ENCODE measurements at regions not wholly inside any gene's neighbourhood (a gene's known extent, or its start where the extent isn't known, plus 50 kb on each side); places are given as distances from the start of the nearest gene placed in this dataset.

- H3K27me3 ChIP-seq: no peaks in the 10 kb centered on the region
- DNase-seq (no peak), ATAC-seq (no peak)
- H3K27ac ChIP-seq: no peak overlapping the region
- H3K4me3 ChIP-seq: no peak overlapping the region
- TF ChIP-seq POLR2A (IDR thresholded peaks at IDR 0.05) (no peak), CTCF (IDR thresholded peaks at IDR 0.05 in 4 of 5, conservative IDR thresholded peaks at IDR 0.05 in 1 of 5) (no peak)
- in situ Hi-C loops (cut with MboI; ENCODE audit: low sequenced_read_pairs in 4 of 4) (no loop called here), intact Hi-C loops (cut with DNase I; ENCODE audit: low total_unique reads) (no loop called here)
- H3K9me3 ChIP-seq: no peaks in the 10 kb centered on the region
- peaks cover 14 to 15% of the 10 kb centered on the region in 2 donors for H3K4me1 ChIP-seq
- no peaks in the 10 kb centered on the region for H3K36me3 ChIP-seq
Measured at GRCh38 chr2:120593921-120594686, 141.6 kb upstream of the GLI2 start.

GRCh38 chr2:120594856-120595685 lies 140.6 kb upstream of the GLI2 start:
- no peaks in the 10 kb centered on the region for H3K9me3 ChIP-seq
- DNase-seq (no peak), ATAC-seq (no peak)
- H3K4me3 ChIP-seq: no peak overlapping the region
- H3K27ac ChIP-seq: peak overlapping the region in 1 of 4 donors; percentile 76
- intact Hi-C loops (cut with DNase I; ENCODE audit: low total_unique reads) (no loop called here), in situ Hi-C loops (cut with MboI; ENCODE audit: low sequenced_read_pairs in 4 of 4) (no loop called here)
- H3K36me3 ChIP-seq: no peaks in the 10 kb centered on the region
- no peaks in the 10 kb centered on the region for H3K27me3 ChIP-seq
- TF ChIP-seq CTCF (IDR thresholded peaks at IDR 0.05 in 4 of 5, conservative IDR thresholded peaks at IDR 0.05 in 1 of 5) (no peak), POLR2A (IDR thresholded peaks at IDR 0.05) (no peak)
- peaks cover 14 to 15% of the 10 kb centered on the region in 2 donors for H3K4me1 ChIP-seq

- in situ Hi-C loops (cut with MboI; ENCODE audit: low sequenced_read_pairs in 4 of 4): no loop called here
- ATAC-seq: no peak
- no peaks in the 10 kb centered on the region for H3K36me3 ChIP-seq
Measured at GRCh38 chr2:120595739-120596138, 139.9 kb upstream of the GLI2 start.

GRCh38 chr2:120596191-120596811 lies 139.4 kb upstream of the GLI2 start:
- intact Hi-C loops (cut with DNase I; ENCODE audit: low total_unique reads) (no loop called here), in situ Hi-C loops (cut with MboI; ENCODE audit: low sequenced_read_pairs in 4 of 4) (no loop called here)
- Histone ChIP-seq H3K27ac (peak overlapping the region; percentile 69 to 76 (median 73)), H3K9me3 (no peaks in the 10 kb centered on the region), H3K36me3 (no peaks in the 10 kb centered on the region), H3K4me3 (no peak overlapping the region), H3K4me1 (peaks cover 14 to 15% of the 10 kb centered on the region in 2 donors), H3K27me3 (no peaks in the 10 kb centered on the region)
- ATAC-seq (peak; percentile 14 to 21), DNase-seq (peak in 1 of 2 donors; percentile 53)
- no peak for TF ChIP-seq CTCF (IDR thresholded peaks at IDR 0.05 in 4 of 5, conservative IDR thresholded peaks at IDR 0.05 in 1 of 5)
- no peak for TF ChIP-seq POLR2A (IDR thresholded peaks at IDR 0.05)

More at GRCh38 chr2:120595739-120596138, 139.9 kb upstream of the GLI2 start:
- TF ChIP-seq POLR2A (IDR thresholded peaks at IDR 0.05) (no peak), CTCF (IDR thresholded peaks at IDR 0.05 in 4 of 5, conservative IDR thresholded peaks at IDR 0.05 in 1 of 5) (no peak)
- Histone ChIP-seq H3K27ac (peak overlapping the region; percentile 69 to 76 (median 73)), H3K27me3 (no peaks in the 10 kb centered on the region), H3K9me3 (no peaks in the 10 kb centered on the region), H3K4me1 (peaks cover 14 to 15% of the 10 kb centered on the region in 2 donors), H3K4me3 (no peak overlapping the region)
- intact Hi-C loops (cut with DNase I; ENCODE audit: low total_unique reads): no loop called here
- no peak for DNase-seq
